ENCODE measurements at regions not wholly inside any gene's neighbourhood (a gene's known extent, or its start where the extent isn't known, plus 50 kb on each side); places are given as distances from the start of the nearest gene placed in this dataset.
A peak's percentile ranks its signal among the peaks of the same experiment; 100 is the strongest.
"Not testable (repeated sequence)": the region's sequence is repeated elsewhere in the genome, so short reads cannot be mapped to it uniquely, and the experiment has no call there.

- no peak for DNase-seq
Measured at GRCh38 chr10:30560326-30560725, 69.2 kb downstream of the LYZL2 start.

- DNase-seq: no peak
Measured at GRCh38 chr10:30559180-30559579, 70.4 kb downstream of the LYZL2 start.

- DNase-seq: no peak
Measured at GRCh38 chr10:30558411-30558810, 71.1 kb downstream of the LYZL2 start.

GRCh38 chr10:30557884-30558283, 71.7 kb downstream of the LYZL2 start:
- no peak for DNase-seq

- DNase-seq: no peak
Measured at GRCh38 chr10:30556189-30556588, 73.4 kb downstream of the LYZL2 start.

GRCh38 chr10:30555465-30555864, 74.1 kb downstream of the LYZL2 start:
- no peak for DNase-seq

- no peak for DNase-seq
Measured at GRCh38 chr10:30554440-30554825, 75.1 kb downstream of the LYZL2 start.

- no peak for DNase-seq
Measured at GRCh38 chr10:30553626-30554439, 75.7 kb downstream of the LYZL2 start.

- DNase-seq: no peak
Measured at GRCh38 chr10:30553018-30553625, 76.4 kb downstream of the LYZL2 start.

GRCh38 chr10:30550967-30551815, 78.4 kb downstream of the LYZL2 start:
- DNase-seq: no peak

- DNase-seq: not testable (repeated sequence)
Measured at GRCh38 chr10:30549134-30549687, 80.3 kb downstream of the LYZL2 start.

- no peak for DNase-seq
Measured at GRCh38 chr10:30546511-30546910, 83.0 kb downstream of the LYZL2 start.

- DNase-seq: no peak
Measured at GRCh38 chr10:30542895-30543288, 86.7 kb downstream of the LYZL2 start.

- no peak for DNase-seq
Measured at GRCh38 chr10:30542001-30542894, 87.3 kb downstream of the LYZL2 start.

- no peak for DNase-seq
Measured at GRCh38 chr10:30540276-30540675, 89.3 kb downstream of the LYZL2 start.

- DNase-seq: no peak
Measured at GRCh38 chr10:30538086-30538485, 91.5 kb downstream of the LYZL2 start.

- no peak for DNase-seq
Measured at GRCh38 chr10:30537586-30537985, 92.0 kb downstream of the LYZL2 start.

GRCh38 chr10:30537158-30537557, 92.4 kb downstream of the LYZL2 start:
- DNase-seq: not testable (repeated sequence)

GRCh38 chr10:30536578-30536977, 93.0 kb downstream of the LYZL2 start:
- DNase-seq: no peak

- no peak for DNase-seq
Measured at GRCh38 chr10:30535677-30536076, 93.9 kb downstream of the LYZL2 start.

GRCh38 chr10:30534465-30535144, 94.9 kb downstream of the LYZL2 start:
- DNase-seq: peak; percentile 21 to 50 (median 32)
